HL-60 (cell line): ENCODE measurements at regions not wholly inside any gene's neighbourhood (a gene's known extent, or its start where the extent isn't known, plus 50 kb on each side); places are given as distances from the start of the nearest gene placed in this dataset.

Source experiments
- DNase-seq, 2 experiments: peaks; one replicate each; pipeline ENCODE4 v3.0.0-alpha.2; 2010 to 2020; ENCODE audit warnings: low read depth in 1 of 2, low spot score in 1 of 2
- H3K27ac ChIP-seq: fragments of 250-450 bp; sonication (Bioruptor Pico); replicated peaks from 2 replicates; pipeline ENCODE4 v1.5.1; 2020; ENCODE audit warnings: mild to moderate bottlenecking, moderate library complexity
- H3K27me3 ChIP-seq: fragments of 250-450 bp; sonication (Bioruptor Pico); 2 replicates; pipeline ENCODE4 v1.5.1; 2021; ENCODE audit warnings: mild to moderate bottlenecking, moderate library complexity; ENCODE audit not compliant: insufficient read depth, poor library complexity, severe bottlenecking
- H3K4me3 ChIP-seq: replicated peaks from 2 replicates; pipeline ENCODE4 v1.5.1; 2011; ENCODE audit warnings: mild to moderate bottlenecking, control low read depth, low read length; ENCODE audit not compliant: insufficient read depth
- GABPA ChIP-seq: IDR thresholded peaks from 2 replicates; pipeline ENCODE4 v1.6.1; 2012; ENCODE audit warnings: low read depth
- POLR2AphosphoS5 ChIP-seq: IDR thresholded peaks from 2 replicates; pipeline ENCODE4 v1.6.1; 2012; ENCODE audit warnings: low read depth
- SPI1 ChIP-seq: IDR thresholded peaks from 2 replicates; pipeline ENCODE4 v1.6.1; 2012; ENCODE audit warnings: low read depth, mild to moderate bottlenecking, borderline replicate concordance
- TF ChIP-seq, protein P1 (sequence below): IDR thresholded peaks from one replicate; pipeline ENCODE4 v1.5.1; 2011; ENCODE audit warnings: low read length, control low read depth, inconsistent platforms; ENCODE audit not compliant: insufficient read depth
- TF ChIP-seq, protein P2 (sequence below): IDR thresholded peaks from 2 replicates; pipeline ENCODE4 v1.6.1; 2012; ENCODE audit warnings: low read depth; ENCODE audit not compliant: insufficient replicate concordance

DNA sequence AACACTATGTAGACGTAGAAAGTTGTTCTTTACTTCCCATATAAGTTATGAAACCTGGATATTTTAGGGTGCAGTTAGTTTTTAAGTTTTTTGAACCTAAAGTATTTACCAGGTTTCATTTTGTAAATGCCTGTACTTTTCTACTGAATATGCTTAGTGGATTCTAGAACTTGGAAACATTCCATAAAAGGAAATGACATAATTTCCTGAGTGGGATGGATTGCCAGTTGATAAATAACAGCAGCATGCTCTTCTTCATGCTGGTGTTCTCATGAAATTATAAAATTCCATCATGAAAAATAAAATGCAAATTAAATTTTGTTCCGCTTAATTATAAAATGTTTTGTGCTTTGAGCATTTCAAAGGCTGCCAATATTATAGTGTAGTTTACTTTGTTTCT, 362.2 kb upstream of the PCDH20 start:
- no peak for TF ChIP-seq GABPA
- TF ChIP-seq, protein P1, sequence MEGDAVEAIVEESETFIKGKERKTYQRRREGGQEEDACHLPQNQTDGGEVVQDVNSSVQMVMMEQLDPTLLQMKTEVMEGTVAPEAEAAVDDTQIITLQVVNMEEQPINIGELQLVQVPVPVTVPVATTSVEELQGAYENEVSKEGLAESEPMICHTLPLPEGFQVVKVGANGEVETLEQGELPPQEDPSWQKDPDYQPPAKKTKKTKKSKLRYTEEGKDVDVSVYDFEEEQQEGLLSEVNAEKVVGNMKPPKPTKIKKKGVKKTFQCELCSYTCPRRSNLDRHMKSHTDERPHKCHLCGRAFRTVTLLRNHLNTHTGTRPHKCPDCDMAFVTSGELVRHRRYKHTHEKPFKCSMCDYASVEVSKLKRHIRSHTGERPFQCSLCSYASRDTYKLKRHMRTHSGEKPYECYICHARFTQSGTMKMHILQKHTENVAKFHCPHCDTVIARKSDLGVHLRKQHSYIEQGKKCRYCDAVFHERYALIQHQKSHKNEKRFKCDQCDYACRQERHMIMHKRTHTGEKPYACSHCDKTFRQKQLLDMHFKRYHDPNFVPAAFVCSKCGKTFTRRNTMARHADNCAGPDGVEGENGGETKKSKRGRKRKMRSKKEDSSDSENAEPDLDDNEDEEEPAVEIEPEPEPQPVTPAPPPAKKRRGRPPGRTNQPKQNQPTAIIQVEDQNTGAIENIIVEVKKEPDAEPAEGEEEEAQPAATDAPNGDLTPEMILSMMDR = no peak
- TF ChIP-seq SPI1 = no peak
- TF ChIP-seq, protein P2, sequence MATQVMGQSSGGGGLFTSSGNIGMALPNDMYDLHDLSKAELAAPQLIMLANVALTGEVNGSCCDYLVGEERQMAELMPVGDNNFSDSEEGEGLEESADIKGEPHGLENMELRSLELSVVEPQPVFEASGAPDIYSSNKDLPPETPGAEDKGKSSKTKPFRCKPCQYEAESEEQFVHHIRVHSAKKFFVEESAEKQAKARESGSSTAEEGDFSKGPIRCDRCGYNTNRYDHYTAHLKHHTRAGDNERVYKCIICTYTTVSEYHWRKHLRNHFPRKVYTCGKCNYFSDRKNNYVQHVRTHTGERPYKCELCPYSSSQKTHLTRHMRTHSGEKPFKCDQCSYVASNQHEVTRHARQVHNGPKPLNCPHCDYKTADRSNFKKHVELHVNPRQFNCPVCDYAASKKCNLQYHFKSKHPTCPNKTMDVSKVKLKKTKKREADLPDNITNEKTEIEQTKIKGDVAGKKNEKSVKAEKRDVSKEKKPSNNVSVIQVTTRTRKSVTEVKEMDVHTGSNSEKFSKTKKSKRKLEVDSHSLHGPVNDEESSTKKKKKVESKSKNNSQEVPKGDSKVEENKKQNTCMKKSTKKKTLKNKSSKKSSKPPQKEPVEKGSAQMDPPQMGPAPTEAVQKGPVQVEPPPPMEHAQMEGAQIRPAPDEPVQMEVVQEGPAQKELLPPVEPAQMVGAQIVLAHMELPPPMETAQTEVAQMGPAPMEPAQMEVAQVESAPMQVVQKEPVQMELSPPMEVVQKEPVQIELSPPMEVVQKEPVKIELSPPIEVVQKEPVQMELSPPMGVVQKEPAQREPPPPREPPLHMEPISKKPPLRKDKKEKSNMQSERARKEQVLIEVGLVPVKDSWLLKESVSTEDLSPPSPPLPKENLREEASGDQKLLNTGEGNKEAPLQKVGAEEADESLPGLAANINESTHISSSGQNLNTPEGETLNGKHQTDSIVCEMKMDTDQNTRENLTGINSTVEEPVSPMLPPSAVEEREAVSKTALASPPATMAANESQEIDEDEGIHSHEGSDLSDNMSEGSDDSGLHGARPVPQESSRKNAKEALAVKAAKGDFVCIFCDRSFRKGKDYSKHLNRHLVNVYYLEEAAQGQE = no peak
- no peak for TF ChIP-seq POLR2AphosphoS5
- Histone ChIP-seq H3K27me3 (no peaks in the 10 kb centered on the region), H3K27ac (no peak overlapping the region), H3K4me3 (no peak overlapping the region)
- no peak for DNase-seq

DNA sequence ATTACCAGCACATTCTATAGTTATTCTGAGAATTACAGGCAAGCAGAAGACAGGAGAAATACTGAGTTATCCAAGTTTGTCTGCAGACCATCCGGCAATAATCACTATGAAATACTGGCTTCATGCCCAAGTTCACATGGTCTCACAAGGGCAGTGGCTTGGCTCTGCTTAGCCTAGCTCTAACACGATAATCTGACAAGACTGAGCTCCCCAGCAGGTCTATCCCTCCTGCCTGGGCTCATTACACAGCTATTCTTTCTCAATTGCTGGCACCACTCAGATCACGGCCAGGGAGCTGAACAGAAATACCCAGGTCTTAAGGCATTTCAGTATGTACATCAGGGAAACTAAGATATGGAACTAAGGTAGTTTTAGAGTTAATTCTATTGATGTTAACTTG, 361.6 kb upstream of the PCDH20 start:
- no peak overlapping the region for H3K27ac ChIP-seq
- TF ChIP-seq GABPA = no peak
- no peak for TF ChIP-seq POLR2AphosphoS5
- TF ChIP-seq SPI1 = no peak
- TF ChIP-seq, protein P1 = no peak
- TF ChIP-seq, protein P2 = no peak
- H3K27me3 ChIP-seq = no peaks in the 10 kb centered on the region
- H3K4me3 ChIP-seq = no peak overlapping the region
- DNase-seq = no peak

DNA sequence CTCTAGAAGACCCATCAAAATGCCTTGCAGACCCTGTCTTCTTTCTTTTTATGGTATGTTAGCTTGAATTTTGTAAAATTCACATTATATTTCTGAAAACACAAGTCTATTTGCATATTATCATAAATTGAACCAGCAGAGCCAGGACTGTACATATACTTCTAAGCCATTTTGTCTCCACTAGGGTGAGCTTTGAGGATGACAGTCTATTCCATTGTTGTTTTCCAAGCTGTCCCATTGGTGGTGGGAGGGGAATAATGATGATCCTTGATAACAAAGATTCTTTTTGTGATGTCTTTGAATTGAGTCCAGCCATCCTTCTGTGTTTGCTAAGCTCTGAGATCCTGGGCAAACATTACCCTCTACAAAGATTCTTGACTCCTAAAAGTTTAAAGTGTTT, 359.3 kb upstream of the PCDH20 start:
- H3K27me3 ChIP-seq = no peaks in the 10 kb centered on the region
- H3K27ac ChIP-seq = no peak overlapping the region
- DNase-seq = no peak

More for the DNA sequence above, 359.3 kb upstream of the PCDH20 start:
- H3K4me3 ChIP-seq = no peak overlapping the region
- TF ChIP-seq POLR2AphosphoS5 = no peak
- TF ChIP-seq, protein P1 = no peak
- TF ChIP-seq, protein P2 = no peak
